Activated naive CD4-positive, alpha-beta T cell treated with anti-CD3 and anti-CD28 coated beads for 36 hours (primary cell): ENCODE measurements at regions not wholly inside any gene's neighbourhood (a gene's known extent, or its start where the extent isn't known, plus 50 kb on each side); places are given as distances from the start of the nearest gene placed in this dataset.

Source experiments
- CTCF ChIA-PET: fragments of 350-600 bp; sonication (Branson Sonifier 250); formaldehyde crosslinking; loops from one replicate; lab custom pipeline; 2021; ENCODE audit warnings: antibody characterized with exemption; lab: Charles Lee
- DNase-seq: peaks from one replicate; pipeline ENCODE4 v3.0.0-alpha.2; 2020
- H3K27ac Mint-ChIP-seq: one replicate; pipeline ENCODE4 v1.8.0; 2021; ENCODE audit warnings: mild to moderate bottlenecking, mixed read lengths
- H3K27me3 Mint-ChIP-seq: one replicate; pipeline ENCODE4 v1.8.0; 2021; ENCODE audit warnings: low read depth, mixed read lengths
- H3K36me3 Mint-ChIP-seq: one replicate; pipeline ENCODE4 v1.8.0; 2021; ENCODE audit warnings: low read depth, mixed read lengths
- H3K4me1 Mint-ChIP-seq: one replicate; pipeline ENCODE4 v1.8.0; 2021; ENCODE audit warnings: low read depth, mixed read lengths
- H3K4me3 Mint-ChIP-seq: one replicate; pipeline ENCODE4 v1.8.0; 2021; ENCODE audit warnings: mild to moderate bottlenecking, moderate library complexity, mixed read lengths
- H3K9me3 Mint-ChIP-seq: one replicate; pipeline ENCODE4 v1.8.0; 2021; ENCODE audit warnings: mixed read lengths
- intact Hi-C: fragments of 100-400 bp; cut with micrococcal nuclease; formaldehyde crosslinking; loops from one replicate; pipeline ENCODE4 v1.15.1; 2023

GRCh38 chr9:106677374-106677773 lies 185.6 kb upstream of the ZNF462 start:
- no peak for DNase-seq
- CTCF ChIA-PET = no interaction called here
- Mint-ChIP-seq H3K4me3 (no peak overlapping the region), H3K4me1 (no peaks in the 10 kb centered on the region), H3K36me3 (no peaks in the 10 kb centered on the region), H3K9me3 (no peaks in the 10 kb centered on the region), H3K27me3 (no peaks in the 10 kb centered on the region), H3K27ac (no peak overlapping the region)
- intact Hi-C loops = no loop called here

- H3K36me3 Mint-ChIP-seq = no peaks in the 10 kb centered on the region
- no peaks in the 10 kb centered on the region for H3K4me1 Mint-ChIP-seq
- no peak overlapping the region for H3K4me3 Mint-ChIP-seq
- no peaks in the 10 kb centered on the region for H3K9me3 Mint-ChIP-seq
- intact Hi-C loops = no loop called here
- H3K27me3 Mint-ChIP-seq = no peaks in the 10 kb centered on the region
- CTCF ChIA-PET = no interaction called here
- no peak for DNase-seq
- no peak overlapping the region for H3K27ac Mint-ChIP-seq
Observed at GRCh38 chr9:106677830-106678229, 185.1 kb upstream of the ZNF462 start.

GRCh38 chr9:106678273-106678672 lies 184.7 kb upstream of the ZNF462 start:
- no peak for DNase-seq
- CTCF ChIA-PET = no interaction called here
- Mint-ChIP-seq H3K9me3 (no peaks in the 10 kb centered on the region), H3K27me3 (no peaks in the 10 kb centered on the region), H3K36me3 (no peaks in the 10 kb centered on the region), H3K4me3 (no peak overlapping the region), H3K27ac (no peak overlapping the region), H3K4me1 (no peaks in the 10 kb centered on the region)
- intact Hi-C loops = no loop called here

GRCh38 chr9:106682420-106682819 lies 180.5 kb upstream of the ZNF462 start:
- Mint-ChIP-seq H3K4me3 (no peak overlapping the region), H3K9me3 (peaks cover 1% of the 10 kb centered on the region), H3K27me3 (no peaks in the 10 kb centered on the region), H3K4me1 (no peaks in the 10 kb centered on the region), H3K36me3 (no peaks in the 10 kb centered on the region), H3K27ac (no peak overlapping the region)
- intact Hi-C loops = no loop called here
- CTCF ChIA-PET = no interaction called here
- no peak for DNase-seq

- no peak overlapping the region for H3K4me3 Mint-ChIP-seq
- peaks cover 1% of the 10 kb centered on the region for H3K9me3 Mint-ChIP-seq
- intact Hi-C loops = no loop called here
- H3K27me3 Mint-ChIP-seq = no peaks in the 10 kb centered on the region
- H3K36me3 Mint-ChIP-seq = no peaks in the 10 kb centered on the region
- H3K4me1 Mint-ChIP-seq = no peaks in the 10 kb centered on the region
- no peak for DNase-seq
- CTCF ChIA-PET = no interaction called here
- no peak overlapping the region for H3K27ac Mint-ChIP-seq
Observed at GRCh38 chr9:106683454-106683853, 179.5 kb upstream of the ZNF462 start.

GRCh38 chr9:106684940-106685695 lies 177.8 kb upstream of the ZNF462 start:
- Mint-ChIP-seq H3K4me3 (no peak overlapping the region), H3K36me3 (no peaks in the 10 kb centered on the region), H3K9me3 (peaks cover 1% of the 10 kb centered on the region), H3K4me1 (no peaks in the 10 kb centered on the region), H3K27ac (no peak overlapping the region), H3K27me3 (no peaks in the 10 kb centered on the region)
- DNase-seq = no peak
- intact Hi-C loops = no loop called here
- CTCF ChIA-PET = no interaction called here

GRCh38 chr9:106689089-106689488 lies 173.9 kb upstream of the ZNF462 start:
- Mint-ChIP-seq H3K27ac (no peak overlapping the region), H3K36me3 (no peaks in the 10 kb centered on the region), H3K27me3 (no peaks in the 10 kb centered on the region), H3K4me1 (no peaks in the 10 kb centered on the region), H3K4me3 (no peak overlapping the region), H3K9me3 (peaks cover 1% of the 10 kb centered on the region)
- no peak for DNase-seq
- intact Hi-C loops = no loop called here
- CTCF ChIA-PET = no interaction called here

- Mint-ChIP-seq H3K9me3 (no peaks in the 10 kb centered on the region), H3K27ac (no peak overlapping the region), H3K36me3 (no peaks in the 10 kb centered on the region), H3K4me3 (no peak overlapping the region), H3K4me1 (no peaks in the 10 kb centered on the region), H3K27me3 (no peaks in the 10 kb centered on the region)
- intact Hi-C loops = no loop called here
- CTCF ChIA-PET = no interaction called here
- no peak for DNase-seq
Observed at GRCh38 chr9:106691627-106692026, 171.3 kb upstream of the ZNF462 start.

GRCh38 chr9:106693558-106693957 lies 169.4 kb upstream of the ZNF462 start:
- CTCF ChIA-PET = no interaction called here
- peaks cover 4% of the 10 kb centered on the region for H3K9me3 Mint-ChIP-seq
- no peaks in the 10 kb centered on the region for H3K36me3 Mint-ChIP-seq
- no peak overlapping the region for H3K4me3 Mint-ChIP-seq
- no peaks in the 10 kb centered on the region for H3K27me3 Mint-ChIP-seq
- no peaks in the 10 kb centered on the region for H3K4me1 Mint-ChIP-seq
- H3K27ac Mint-ChIP-seq = no peak overlapping the region
- no peak for DNase-seq
- intact Hi-C loops = no loop called here

- DNase-seq = no peak
- CTCF ChIA-PET = no interaction called here
- Mint-ChIP-seq H3K27me3 (no peaks in the 10 kb centered on the region), H3K36me3 (no peaks in the 10 kb centered on the region), H3K4me1 (no peaks in the 10 kb centered on the region), H3K27ac (no peak overlapping the region), H3K9me3 (peaks cover 4% of the 10 kb centered on the region), H3K4me3 (no peak overlapping the region)
- intact Hi-C loops = no loop called here
Observed at GRCh38 chr9:106696804-106697203, 166.2 kb upstream of the ZNF462 start.

GRCh38 chr9:106697390-106697749 lies 165.6 kb upstream of the ZNF462 start:
- H3K4me1 Mint-ChIP-seq = no peaks in the 10 kb centered on the region
- H3K27ac Mint-ChIP-seq = no peak overlapping the region
- H3K4me3 Mint-ChIP-seq = no peak overlapping the region
- H3K27me3 Mint-ChIP-seq = no peaks in the 10 kb centered on the region
- DNase-seq = no peak
- H3K9me3 Mint-ChIP-seq = peaks cover 4% of the 10 kb centered on the region
- H3K36me3 Mint-ChIP-seq = no peaks in the 10 kb centered on the region
- intact Hi-C loops = no loop called here
- CTCF ChIA-PET = no interaction called here

GRCh38 chr9:106697750-106698502 lies 165.0 kb upstream of the ZNF462 start:
- no peaks in the 10 kb centered on the region for H3K4me1 Mint-ChIP-seq
- peaks cover 4% of the 10 kb centered on the region for H3K9me3 Mint-ChIP-seq
- DNase-seq = no peak
- H3K4me3 Mint-ChIP-seq = no peak overlapping the region
- no peaks in the 10 kb centered on the region for H3K27me3 Mint-ChIP-seq
- intact Hi-C loops = no loop called here
- no peak overlapping the region for H3K27ac Mint-ChIP-seq
- CTCF ChIA-PET = no interaction called here
- no peaks in the 10 kb centered on the region for H3K36me3 Mint-ChIP-seq

GRCh38 chr9:106700676-106701075 lies 162.3 kb upstream of the ZNF462 start:
- no peaks in the 10 kb centered on the region for H3K27me3 Mint-ChIP-seq
- intact Hi-C loops = no loop called here
- peaks cover 7% of the 10 kb centered on the region for H3K9me3 Mint-ChIP-seq
- DNase-seq = no peak
- H3K4me1 Mint-ChIP-seq = no peaks in the 10 kb centered on the region
- no peak overlapping the region for H3K27ac Mint-ChIP-seq
- CTCF ChIA-PET = no interaction called here
- no peak overlapping the region for H3K4me3 Mint-ChIP-seq
- H3K36me3 Mint-ChIP-seq = no peaks in the 10 kb centered on the region
